ENCODE measurements at regions not wholly inside any gene's neighbourhood (a gene's known extent, or its start where the extent isn't known, plus 50 kb on each side); places are given as distances from the start of the nearest gene placed in this dataset.
"Not testable (repeated sequence)": the region's sequence is repeated elsewhere in the genome, so short reads cannot be mapped to it uniquely, and the experiment has no call there.

GRCh38 chr7:51606601-51607154 is 290.1 kb upstream of the COBL start:
- no peak for DNase-seq

GRCh38 chr7:51602376-51602775 is 285.8 kb upstream of the COBL start:
- DNase-seq = no peak
- H3K9me3 ChIP-seq = no peaks in the 10 kb centered on the region
- H3K27ac ChIP-seq = no peak overlapping the region
- no peaks in the 10 kb centered on the region for H3K36me3 ChIP-seq
- no peaks in the 10 kb centered on the region for H3K27me3 ChIP-seq (ENCODE audit: low read depth)
- no peak overlapping the region for H3K4me3 ChIP-seq
- no peak for ATAC-seq
- intact Hi-C loops (cut with DNase I) = no loop called here
- no peak for TF ChIP-seq CTCF (IDR thresholded peaks at IDR 0.05)
- H3K4me1 ChIP-seq = no peaks in the 10 kb centered on the region

More at GRCh38 chr7:51606601-51607154, 290.1 kb upstream of the COBL start:
- no peak overlapping the region for H3K4me3 ChIP-seq
- H3K4me1 ChIP-seq = no peaks in the 10 kb centered on the region
- no peaks in the 10 kb centered on the region for H3K36me3 ChIP-seq
- no peak for TF ChIP-seq CTCF (IDR thresholded peaks at IDR 0.05)
- H3K27me3 ChIP-seq (ENCODE audit: low read depth) = no peaks in the 10 kb centered on the region
- H3K27ac ChIP-seq = no peak overlapping the region
- H3K9me3 ChIP-seq = no peaks in the 10 kb centered on the region
- ATAC-seq = no peak
- intact Hi-C loops (cut with DNase I) = no loop called here

GRCh38 chr7:51601461-51601860 is 284.9 kb upstream of the COBL start:
- no peak for TF ChIP-seq CTCF (IDR thresholded peaks at IDR 0.05)
- Histone ChIP-seq H3K4me3 (no peak overlapping the region), H3K27me3 (ENCODE audit: low read depth) (no peaks in the 10 kb centered on the region), H3K9me3 (no peaks in the 10 kb centered on the region), H3K4me1 (no peaks in the 10 kb centered on the region), H3K27ac (no peak overlapping the region), H3K36me3 (no peaks in the 10 kb centered on the region)
- DNase-seq (no peak), ATAC-seq (no peak)
- intact Hi-C loops (cut with DNase I) = no loop called here

- intact Hi-C loops (cut with DNase I); H3K4me1 ChIP-seq; DNase-seq; H3K36me3 ChIP-seq; H3K4me3 ChIP-seq; H3K9me3 ChIP-seq; H3K27me3 ChIP-seq (ENCODE audit: low read depth); H3K27ac ChIP-seq; ATAC-seq: not testable (repeated sequence)
These were observed 283.3 kb upstream of the COBL start for GRCh38 chr7:51599935-51600334.

- H3K27ac ChIP-seq = no peak overlapping the region
- H3K9me3 ChIP-seq = no peaks in the 10 kb centered on the region
- no peak overlapping the region for H3K4me3 ChIP-seq
- no peak for TF ChIP-seq CTCF (IDR thresholded peaks at IDR 0.05)
- H3K36me3 ChIP-seq = no peaks in the 10 kb centered on the region
- ATAC-seq = no peak
- intact Hi-C loops (cut with DNase I) = no loop called here
- DNase-seq = no peak
- no peaks in the 10 kb centered on the region for H3K4me1 ChIP-seq
- no peaks in the 10 kb centered on the region for H3K27me3 ChIP-seq (ENCODE audit: low read depth)
These were observed 277.0 kb upstream of the COBL start for GRCh38 chr7:51593628-51594027.

- Histone ChIP-seq H3K4me3 (no peak overlapping the region), H3K27ac (no peak overlapping the region), H3K9me3 (no peaks in the 10 kb centered on the region), H3K36me3 (no peaks in the 10 kb centered on the region), H3K4me1 (no peaks in the 10 kb centered on the region), H3K27me3 (ENCODE audit: low read depth) (no peaks in the 10 kb centered on the region)
- no peak for ATAC-seq
- intact Hi-C loops (cut with DNase I) = no loop called here
- no peak for DNase-seq
- no peak for TF ChIP-seq CTCF (IDR thresholded peaks at IDR 0.05)
These were observed 276.4 kb upstream of the COBL start for GRCh38 chr7:51592842-51593599.
